Lung (tissue), 11 donors: ENCODE measurements at regions not wholly inside any gene's neighbourhood (a gene's known extent, or its start where the extent isn't known, plus 50 kb on each side); places are given as distances from the start of the nearest gene placed in this dataset.

Experiments used
- ATAC-seq: fragments of 200-7000 bp; cut with Tn5 transposase; one replicate; pipeline ENCODE4 v1.9.1; 2020; ENCODE audit warnings: moderate number of reproducible peaks; ENCODE audit not compliant: insufficient read depth, low FRiP score
- DNase-seq, 3 donors: peaks; one replicate each; pipeline ENCODE4 v3.0.0-alpha.2; 2013 to 2017
- H3K27ac ChIP-seq, 2 donors: one replicate each; pipeline ENCODE4 v1.5.1; 2013; ENCODE audit warnings: mild to moderate bottlenecking in 2 of 2, moderate library complexity in 2 of 2, control low read depth in 1 of 2, inconsistent platforms in 1 of 2, low read depth in 1 of 2, low read length in 1 of 2
- H3K27me3 ChIP-seq, 3 donors: one replicate each; pipeline ENCODE4 v1.5.1; 2013; ENCODE audit warnings: low read length in 2 of 3; ENCODE audit not compliant: control insufficient read depth in 3 of 3, insufficient read depth in 3 of 3
- H3K36me3 ChIP-seq, 4 donors: one replicate each; pipeline ENCODE4 v1.5.1; 2013; ENCODE audit warnings: low read length in 4 of 4, mild to moderate bottlenecking in 1 of 4, moderate library complexity in 1 of 4; ENCODE audit not compliant: control insufficient read depth in 4 of 4, insufficient read depth in 4 of 4
- H3K4me1 ChIP-seq, 5 donors: one replicate each; pipeline ENCODE4 v1.5.1; 2013; ENCODE audit warnings: low read length in 5 of 5, mild to moderate bottlenecking in 2 of 5, moderate library complexity in 1 of 5; ENCODE audit not compliant: control insufficient read depth in 5 of 5, insufficient read depth in 5 of 5
- H3K4me3 ChIP-seq: one replicate; pipeline ENCODE4 v1.5.1; 2013; ENCODE audit warnings: mild to moderate bottlenecking, control low read depth, moderate library complexity
- H3K9ac ChIP-seq, 2 donors: one replicate each; pipeline ENCODE4 v1.5.1; 2013; ENCODE audit warnings: low read length in 2 of 2, control low read depth in 1 of 2; ENCODE audit not compliant: insufficient read depth in 1 of 2
- H3K9me3 ChIP-seq, 4 donors: one replicate each; pipeline ENCODE4 v1.5.1; 2013; ENCODE audit warnings: low read length in 3 of 4, mild to moderate bottlenecking in 1 of 4, moderate library complexity in 1 of 4; ENCODE audit not compliant: control insufficient read depth in 4 of 4, insufficient read depth in 3 of 4
- CTCF ChIP-seq: IDR thresholded peaks from 2 replicates; pipeline ENCODE4 v1.5.1; 2012; ENCODE audit warnings: mild to moderate bottlenecking; ENCODE audit errors: control extremely low read depth, extremely low read depth
- WGBS, 2 donors: extraction: QIAGEN DNeasy Blood & Tissue Kit; methylation state at CpG; one replicate each; pipeline ENCODE4 v1.1.7; 2013; 5-methylcytosine and 5-hydroxymethylcytosine counted together
- donor health status: control.
- donor health status: control.
- donor health status: Bipolar disorder and iron deficiency.
- donor health status: healthy.
- donor health status: DM: yes; HTN: yes; CAD: no.

- no peak for ATAC-seq
- WGBS, 2 donors, result 71 to 86% methylated on average over 3 of the region's 3 CpGs
- peak; percentile 22 to 59 (median 53) for DNase-seq
Observed at GRCh38 chr1:87523466-87523865, 194.8 kb downstream of the LMO4 start.

GRCh38 chr1:87524021-87524754, 195.5 kb downstream of the LMO4 start:
- no peak overlapping the region for H3K27ac ChIP-seq
- no peak for TF ChIP-seq CTCF
- no peak for ATAC-seq
- no peak overlapping the region for H3K4me3 ChIP-seq
- 63 to 78% methylated on average over 14 of the region's 14 CpGs for WGBS, 2 donors
- no peaks in the 10 kb centered on the region for H3K36me3 ChIP-seq
- no peaks in the 10 kb centered on the region for H3K27me3 ChIP-seq
- peaks cover 0 to 39% (median 0%) of the 10 kb centered on the region in 5 donors for H3K4me1 ChIP-seq
- peaks cover 0 to 2% (median 0%) of the 10 kb centered on the region in 4 donors for H3K9me3 ChIP-seq
- peak; percentile 48 to 76 (median 73) for DNase-seq
- H3K9ac ChIP-seq, result no peak overlapping the region

More at GRCh38 chr1:87523466-87523865, 194.8 kb downstream of the LMO4 start:
- H3K27ac ChIP-seq, result no peak overlapping the region
- H3K9ac ChIP-seq, result no peak overlapping the region
- H3K36me3 ChIP-seq, result no peaks in the 10 kb centered on the region
- peaks cover 0 to 41% (median 0%) of the 10 kb centered on the region in 5 donors for H3K4me1 ChIP-seq
- H3K4me3 ChIP-seq, result no peak overlapping the region
- peaks cover 0 to 2% (median 0%) of the 10 kb centered on the region in 4 donors for H3K9me3 ChIP-seq
- TF ChIP-seq CTCF, result no peak
- H3K27me3 ChIP-seq, result no peaks in the 10 kb centered on the region

GRCh38 chr1:87528754-87529517, 200.3 kb downstream of the LMO4 start:
- no peak for TF ChIP-seq CTCF
- no peak for ATAC-seq
- WGBS, 2 donors, result 95% methylated on average over 33 of the region's 33 CpGs
- Histone ChIP-seq H3K27me3 (no peaks in the 10 kb centered on the region), H3K36me3 (no peaks in the 10 kb centered on the region), H3K9ac (no peak overlapping the region), H3K9me3 (no peaks in the 10 kb centered on the region), H3K4me1 (peaks cover 0 to 36% (median 0%) of the 10 kb centered on the region in 5 donors), H3K4me3 (no peak overlapping the region), H3K27ac (no peak overlapping the region)
- DNase-seq, result no peak
